Prostate gland (tissue), 2 donors: ENCODE measurements at regions not wholly inside any gene's neighbourhood (a gene's known extent, or its start where the extent isn't known, plus 50 kb on each side); places are given as distances from the start of the nearest gene placed in this dataset.
"Not testable (repeated sequence)": the region's sequence is repeated elsewhere in the genome, so short reads cannot be mapped to it uniquely, and the experiment has no call there.

Source experiments
- CTCF ChIP-seq, 4 experiments: fragments of 200-600 bp in 2 of 4; fragments of 450-650 bp in 2 of 4; sonication (generic) in 2 of 4; IDR thresholded peaks; 1 replicate in 3 of 4; 2 replicates in 1 of 4; pipeline ENCODE4 v1.5.1; 2016 to 2019; ENCODE audit warnings: antibody characterized with exemption in 4 of 4, mild to moderate bottlenecking in 2 of 4, moderate library complexity in 2 of 4
- POLR2AphosphoS5 ChIP-seq: sonication (generic); formaldehyde crosslinking; IDR thresholded peaks from one replicate; pipeline ENCODE4 v1.6.1; 2017; ENCODE audit warnings: antibody characterized with exemption

GRCh38 chr1:143702739-143703138 is 269.0 kb downstream of the FAM72C start:
- TF ChIP-seq CTCF (IDR thresholded peaks at IDR 0.05); POLR2AphosphoS5: not testable (repeated sequence)
